Nephron (organoid): ENCODE measurements at regions not wholly inside any gene's neighbourhood (a gene's known extent, or its start where the extent isn't known, plus 50 kb on each side); places are given as distances from the start of the nearest gene placed in this dataset.

Experiments
- H3K27ac Mint-ChIP-seq, 3 experiments: 2 replicates each; pipeline ENCODE4 v1.8.0; 2020; ENCODE audit warnings: mixed read lengths in 3 of 3, mild to moderate bottlenecking in 2 of 3, moderate library complexity in 1 of 3
- H3K27me3 Mint-ChIP-seq: 2 replicates; pipeline ENCODE4 v1.8.0; 2021; ENCODE audit warnings: low read depth, mild to moderate bottlenecking, moderate library complexity, mixed read lengths
- H3K36me3 Mint-ChIP-seq: 2 replicates; pipeline ENCODE4 v1.8.0; 2020; ENCODE audit warnings: low read depth, mixed read lengths
- H3K4me1 Mint-ChIP-seq: 2 replicates; pipeline ENCODE4 v1.8.0; 2020; ENCODE audit warnings: mixed read lengths
- H3K4me3 Mint-ChIP-seq, 3 experiments: 2 replicates each; pipeline ENCODE4 v1.8.0; 2020; ENCODE audit warnings: mild to moderate bottlenecking in 3 of 3, mixed read lengths in 3 of 3, moderate library complexity in 2 of 3
- H3K9me3 Mint-ChIP-seq: 2 replicates; pipeline ENCODE4 v1.8.0; 2020; ENCODE audit warnings: mixed read lengths
- TF ChIP-seq, protein P1 (sequence below), 3 experiments: fragments of 200-600 bp; sonication (generic); IDR thresholded peaks; one replicate each; pipeline ENCODE4 v1.5.0; 2021; ENCODE audit warnings: antibody characterized with exemption in 3 of 3; ENCODE audit not compliant: unreplicated experiment in 3 of 3

DNA sequence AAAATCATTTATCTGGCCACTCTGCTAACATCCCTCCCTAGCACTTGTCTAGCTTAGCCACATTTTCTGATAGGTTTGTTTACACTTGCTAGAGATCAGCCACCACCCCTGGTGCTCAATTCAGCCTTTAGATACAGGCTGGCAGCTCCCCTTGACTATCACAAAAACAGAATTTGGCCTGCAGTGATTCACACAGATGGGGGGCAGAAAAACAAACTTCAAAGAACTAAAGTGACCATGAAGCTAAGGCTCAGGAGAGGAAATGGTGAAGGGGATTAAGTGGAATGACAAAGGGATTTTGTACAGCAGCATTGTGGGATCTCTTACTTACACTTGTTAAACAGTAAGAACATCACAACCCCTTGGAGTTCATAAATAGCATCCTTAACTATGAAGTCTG is 1718.0 kb upstream of the PCDH7 start:
- TF ChIP-seq, protein P1, sequence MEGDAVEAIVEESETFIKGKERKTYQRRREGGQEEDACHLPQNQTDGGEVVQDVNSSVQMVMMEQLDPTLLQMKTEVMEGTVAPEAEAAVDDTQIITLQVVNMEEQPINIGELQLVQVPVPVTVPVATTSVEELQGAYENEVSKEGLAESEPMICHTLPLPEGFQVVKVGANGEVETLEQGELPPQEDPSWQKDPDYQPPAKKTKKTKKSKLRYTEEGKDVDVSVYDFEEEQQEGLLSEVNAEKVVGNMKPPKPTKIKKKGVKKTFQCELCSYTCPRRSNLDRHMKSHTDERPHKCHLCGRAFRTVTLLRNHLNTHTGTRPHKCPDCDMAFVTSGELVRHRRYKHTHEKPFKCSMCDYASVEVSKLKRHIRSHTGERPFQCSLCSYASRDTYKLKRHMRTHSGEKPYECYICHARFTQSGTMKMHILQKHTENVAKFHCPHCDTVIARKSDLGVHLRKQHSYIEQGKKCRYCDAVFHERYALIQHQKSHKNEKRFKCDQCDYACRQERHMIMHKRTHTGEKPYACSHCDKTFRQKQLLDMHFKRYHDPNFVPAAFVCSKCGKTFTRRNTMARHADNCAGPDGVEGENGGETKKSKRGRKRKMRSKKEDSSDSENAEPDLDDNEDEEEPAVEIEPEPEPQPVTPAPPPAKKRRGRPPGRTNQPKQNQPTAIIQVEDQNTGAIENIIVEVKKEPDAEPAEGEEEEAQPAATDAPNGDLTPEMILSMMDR (IDR thresholded peaks at IDR 0.05; ENCODE audit: unreplicated experiment in 3 of 3) = no peak
- Mint-ChIP-seq H3K4me3 (no peak overlapping the region), H3K4me1 (no peaks in the 10 kb centered on the region), H3K36me3 (no peaks in the 10 kb centered on the region), H3K27ac (no peak overlapping the region), H3K27me3 (no peaks in the 10 kb centered on the region), H3K9me3 (no peaks in the 10 kb centered on the region)

DNA sequence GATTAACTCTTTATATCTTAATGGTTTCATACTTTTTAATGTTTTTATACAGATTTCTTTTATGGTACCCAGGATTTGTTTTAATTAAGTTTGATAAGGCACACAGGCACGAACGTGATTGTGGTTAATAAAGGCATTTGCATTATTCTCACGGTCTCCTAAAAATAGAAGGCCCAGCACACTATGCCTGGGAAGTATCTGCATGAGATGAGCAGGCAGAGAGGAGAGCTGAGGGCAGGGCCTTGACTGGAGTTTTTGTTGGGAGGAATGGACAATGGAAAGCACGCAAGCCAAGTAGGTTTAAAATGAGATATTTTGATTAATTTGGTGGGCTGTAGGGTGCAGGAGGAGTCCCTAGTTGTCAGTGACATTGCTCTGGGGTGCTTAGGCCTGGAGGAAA is 1714.3 kb upstream of the PCDH7 start:
- Mint-ChIP-seq H3K36me3 (no peaks in the 10 kb centered on the region), H3K4me3 (no peak overlapping the region), H3K4me1 (no peaks in the 10 kb centered on the region), H3K27me3 (no peaks in the 10 kb centered on the region), H3K9me3 (no peaks in the 10 kb centered on the region), H3K27ac (no peak overlapping the region)
- TF ChIP-seq, protein P1 (IDR thresholded peaks at IDR 0.05; ENCODE audit: unreplicated experiment in 3 of 3) = no peak

DNA sequence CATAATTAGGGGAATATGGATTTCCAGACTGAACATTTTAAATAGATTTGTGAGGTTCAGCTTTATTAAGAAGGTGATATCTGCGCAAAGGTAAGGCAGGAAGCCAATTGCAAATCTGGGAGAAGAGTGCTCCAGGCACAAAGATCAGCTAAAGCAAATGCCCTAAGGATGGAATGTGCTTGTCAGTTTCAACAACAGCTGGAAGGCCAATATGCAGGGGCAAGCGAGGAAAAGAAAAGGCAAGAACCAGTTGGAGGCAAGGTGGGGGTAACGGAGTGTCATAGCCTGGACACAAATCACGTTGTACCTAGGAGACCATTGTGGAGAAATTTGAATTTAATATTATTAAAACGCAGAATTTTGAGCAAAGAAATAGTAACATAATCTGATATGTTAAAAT is 1710.3 kb upstream of the PCDH7 start:
- Mint-ChIP-seq H3K27me3 (no peaks in the 10 kb centered on the region), H3K27ac (no peak overlapping the region), H3K36me3 (no peaks in the 10 kb centered on the region), H3K4me3 (no peak overlapping the region), H3K9me3 (peaks cover 6% of the 10 kb centered on the region), H3K4me1 (no peaks in the 10 kb centered on the region)
- TF ChIP-seq, protein P1 (IDR thresholded peaks at IDR 0.05; ENCODE audit: unreplicated experiment in 3 of 3) = no peak

DNA sequence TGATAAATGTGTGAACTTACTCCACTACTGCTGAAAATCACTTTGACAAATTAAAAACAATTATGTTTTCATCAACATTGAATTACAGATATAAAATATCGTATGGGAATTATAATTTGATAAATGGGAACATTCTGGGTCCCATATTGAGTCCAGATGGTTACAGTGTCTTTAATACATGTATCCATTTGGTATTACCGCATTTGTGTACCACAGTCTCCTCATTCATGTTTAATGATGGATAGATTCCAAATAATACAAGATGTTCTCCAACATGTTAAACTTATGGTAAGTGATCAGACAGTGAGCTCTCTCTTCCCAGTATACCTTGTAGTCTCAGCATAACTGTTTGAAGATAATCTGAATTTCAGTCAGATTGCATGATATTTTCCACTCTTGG is 1706.8 kb upstream of the PCDH7 start:
- TF ChIP-seq, protein P1 (IDR thresholded peaks at IDR 0.05; ENCODE audit: unreplicated experiment in 3 of 3) = no peak

DNA sequence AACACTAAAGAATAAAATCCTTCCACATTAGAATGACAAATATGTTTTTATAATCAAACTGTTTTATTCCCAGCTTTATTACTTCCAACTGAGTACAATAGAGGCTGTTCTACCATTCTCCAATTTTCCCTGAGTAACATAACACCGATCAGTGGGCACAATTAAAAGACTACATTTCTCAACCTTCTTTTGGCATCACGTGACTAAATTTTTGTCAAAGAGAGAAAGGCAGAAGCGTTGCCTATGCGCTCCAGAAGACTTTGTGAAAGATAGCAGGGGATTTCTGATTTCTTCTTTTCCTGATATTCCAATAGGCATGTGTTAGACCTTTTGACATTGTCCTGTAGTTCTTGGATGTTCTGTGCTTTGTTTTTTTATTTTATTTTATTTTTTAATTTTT is 1705.6 kb upstream of the PCDH7 start:
- no peaks in the 10 kb centered on the region for H3K27me3 Mint-ChIP-seq
- TF ChIP-seq, protein P1 (IDR thresholded peaks at IDR 0.05; ENCODE audit: unreplicated experiment in 3 of 3) = no peak
- no peak overlapping the region for H3K27ac Mint-ChIP-seq
- H3K4me3 Mint-ChIP-seq = no peak overlapping the region
- peaks cover 9% of the 10 kb centered on the region for H3K9me3 Mint-ChIP-seq
- H3K4me1 Mint-ChIP-seq = no peaks in the 10 kb centered on the region
- H3K36me3 Mint-ChIP-seq = no peaks in the 10 kb centered on the region

More for the DNA sequence above, 1706.8 kb upstream of the PCDH7 start:
- Mint-ChIP-seq H3K27ac (no peak overlapping the region), H3K9me3 (peaks cover 9% of the 10 kb centered on the region), H3K4me1 (no peaks in the 10 kb centered on the region), H3K4me3 (no peak overlapping the region), H3K27me3 (no peaks in the 10 kb centered on the region), H3K36me3 (no peaks in the 10 kb centered on the region)

DNA sequence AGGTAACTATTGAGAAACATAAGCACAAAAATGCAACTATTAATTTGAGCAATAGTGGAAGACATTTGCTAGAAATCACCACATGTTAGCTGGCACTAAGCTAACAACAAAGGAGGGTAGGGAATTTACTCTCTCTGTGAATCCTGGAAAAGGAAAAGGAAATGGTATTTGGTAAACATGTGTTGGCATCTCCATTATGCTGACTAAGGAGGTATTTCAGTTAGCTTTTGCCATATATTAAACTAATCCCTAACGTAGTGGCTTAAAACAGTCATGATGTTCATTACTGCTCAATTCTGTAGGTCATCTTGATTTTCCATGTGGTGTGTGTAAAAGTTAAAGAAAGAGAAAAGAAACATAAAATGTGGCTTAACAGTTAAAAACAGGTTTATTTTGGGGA is 1686.5 kb upstream of the PCDH7 start:
- H3K36me3 Mint-ChIP-seq = no peaks in the 10 kb centered on the region
- peaks cover 17% of the 10 kb centered on the region for H3K9me3 Mint-ChIP-seq
- TF ChIP-seq, protein P1 (IDR thresholded peaks at IDR 0.05; ENCODE audit: unreplicated experiment in 3 of 3) = no peak
- no peak overlapping the region for H3K4me3 Mint-ChIP-seq
- H3K4me1 Mint-ChIP-seq = peaks cover 4% of the 10 kb centered on the region
- H3K27me3 Mint-ChIP-seq = no peaks in the 10 kb centered on the region
- H3K27ac Mint-ChIP-seq = no peak overlapping the region
